SK-N-SH (cell line): ENCODE measurements at regions not wholly inside any gene's neighbourhood (a gene's known extent, or its start where the extent isn't known, plus 50 kb on each side); places are given as distances from the start of the nearest gene placed in this dataset.

Experiments used
- CTCF ChIA-PET: fragments of 300-600, 350-600 bp; formaldehyde crosslinking; extraction: SDS; loops from one replicate; lab custom pipeline; 2021; lab: Yijun Ruan, JAX
- POLR2A ChIA-PET: fragments of 350-600 bp; sonication (Branson Sonifier 250); formaldehyde crosslinking; extraction: SDS; loops from one replicate; lab custom pipeline; 2020; ENCODE audit warnings: antibody characterized with exemption, inconsistent platforms; lab: Yijun Ruan, JAX
- DNase-seq: peaks from one replicate; pipeline ENCODE4 v3.0.0; 2012
- H2AFZ ChIP-seq: fragments of 200-600 bp; sonication (generic); 2 replicates; pipeline ENCODE4 v1.8.1; 2016; ENCODE audit warnings: antibody characterized with exemption, mild to moderate bottlenecking, low read depth
- H3F3A ChIP-seq: fragments of 200-600 bp; sonication (generic); replicated peaks from 2 replicates; pipeline ENCODE3; 2016; ENCODE audit warnings: antibody characterized with exemption, mild to moderate bottlenecking; ENCODE audit not compliant: insufficient read depth
- H3K27ac ChIP-seq, 2 experiments: fragments of 200-500 bp in 1 of 2; fragments of 200-600 bp in 1 of 2; sonication (Bioruptor generic) in 1 of 2; sonication (generic), shearing (Covaris generic) in 1 of 2; 2 replicates each; pipeline versions ENCODE4 v1.5.1 to v1.6.1; 2014 to 2016; ENCODE audit warnings: low read depth in 2 of 2, inconsistent platforms in 1 of 2, low read length in 1 of 2, mild to moderate bottlenecking in 1 of 2, mixed read lengths in 1 of 2
- H3K27me3 ChIP-seq: fragments of 200-600 bp; sonication (generic), shearing (Covaris generic); 2 replicates; pipeline ENCODE4 v1.6.1; 2016; ENCODE audit warnings: mixed run types; ENCODE audit not compliant: insufficient read depth
- H3K36me3 ChIP-seq, 2 experiments: fragments of 200-500 bp in 1 of 2; fragments of 200-600 bp in 1 of 2; sonication (Bioruptor generic) in 1 of 2; sonication (generic) in 1 of 2; replicated peaks in 1 of 2; 2 replicates each; pipeline versions ENCODE3 to v1.5.1; 2014 to 2016; ENCODE audit warnings: low read length in 1 of 2, mild to moderate bottlenecking in 1 of 2; ENCODE audit not compliant: insufficient read depth in 2 of 2, control insufficient read depth in 1 of 2
- H3K4me1 ChIP-seq, 2 experiments: fragments of 200-500 bp in 1 of 2; fragments of 200-600 bp in 1 of 2; sonication (Bioruptor generic) in 1 of 2; sonication (generic), shearing (Covaris generic) in 1 of 2; 2 replicates each; pipeline versions ENCODE4 v1.5.1 to v1.6.1; 2014 to 2016; ENCODE audit warnings: low read depth in 1 of 2, low read length in 1 of 2, mixed run types in 1 of 2; ENCODE audit not compliant: insufficient read depth in 2 of 2, control insufficient read depth in 1 of 2
- H3K4me2 ChIP-seq: fragments of 200-600 bp; sonication (generic), shearing (Covaris generic); 2 replicates; pipeline ENCODE4 v1.6.1; 2017; ENCODE audit warnings: mixed run types
- H3K4me3 ChIP-seq, 2 experiments: fragments of 200-500 bp in 1 of 2; fragments of 200-600 bp in 1 of 2; sonication (Bioruptor generic) in 1 of 2; sonication (generic), shearing (Covaris generic) in 1 of 2; 2 replicates each; pipeline versions ENCODE4 v1.5.1 to v1.8.1; 2014 to 2016; ENCODE audit warnings: low read depth in 2 of 2, inconsistent platforms in 1 of 2, low read length in 1 of 2, mild to moderate bottlenecking in 1 of 2, mixed read lengths in 1 of 2, moderate library complexity in 1 of 2
- H3K79me2 ChIP-seq: fragments of 200-600 bp; sonication (generic); 2 replicates; pipeline ENCODE4 v1.8.1; 2017; ENCODE audit warnings: mild to moderate bottlenecking; ENCODE audit not compliant: insufficient read depth
- H3K9ac ChIP-seq: fragments of 200-600 bp; sonication (generic); 2 replicates; pipeline ENCODE4 v1.6.1; 2017; ENCODE audit warnings: mixed run types
- H3K9me2 ChIP-seq: fragments of 200-600 bp; sonication (generic); 2 replicates; pipeline ENCODE4 v1.6.1; 2017; ENCODE audit warnings: mixed run types
- H3K9me3 ChIP-seq: fragments of 200-600 bp; sonication (generic); 2 replicates; pipeline ENCODE4 v1.6.1; 2017; ENCODE audit warnings: mixed run types, mild to moderate bottlenecking, moderate library complexity
- H4K20me1 ChIP-seq: fragments of 200-600 bp; sonication (generic); 2 replicates; pipeline ENCODE4 v1.6.1; 2017; ENCODE audit warnings: mild to moderate bottlenecking, mixed run types; ENCODE audit not compliant: insufficient read depth
- CHD2 ChIP-seq: fragments of 150-350 bp; IDR thresholded peaks from 2 replicates; pipeline ENCODE4 v1.6.1; 2018; ENCODE audit warnings: low read length; ENCODE audit not compliant: partially characterized antibody
- ELF1 ChIP-seq: IDR thresholded peaks from 2 replicates; pipeline ENCODE4 v1.4.0; 2012
- EZH2phosphoT487 ChIP-seq: fragments of 200-600 bp; sonication (generic); IDR thresholded peaks from 2 replicates; pipeline ENCODE4 v1.6.1; 2017; ENCODE audit warnings: low read depth, mixed run types, mild to moderate bottlenecking, antibody characterized with exemption, moderate library complexity, borderline replicate concordance
- GABPA ChIP-seq: IDR thresholded peaks from 2 replicates; pipeline ENCODE4 v1.4.0; 2012; ENCODE audit warnings: low read depth, mild to moderate bottlenecking
- JUND ChIP-seq: IDR thresholded peaks from 2 replicates; pipeline ENCODE4 v1.4.0; 2012
- MEF2A ChIP-seq: IDR thresholded peaks from 2 replicates; pipeline ENCODE4 v1.4.0; 2012; ENCODE audit warnings: low read depth, borderline replicate concordance
- MXI1 ChIP-seq: IDR thresholded peaks from 2 replicates; pipeline ENCODE4 v1.6.1; 2012; ENCODE audit warnings: mild to moderate bottlenecking, low read depth, low read length, improper control_type of control experiment
- NFIC ChIP-seq: IDR thresholded peaks from 2 replicates; pipeline ENCODE4 v1.4.0; 2012; ENCODE audit warnings: borderline replicate concordance
- NRF1 ChIP-seq: IDR thresholded peaks from 2 replicates; pipeline ENCODE4 v1.6.1; 2012; ENCODE audit warnings: low read depth, mild to moderate bottlenecking, low read length
- RAD21 ChIP-seq: IDR thresholded peaks from 2 replicates; pipeline ENCODE4 v1.6.1; 2012; ENCODE audit warnings: mild to moderate bottlenecking, low read length
- RCOR1 ChIP-seq: fragments of 150-350 bp; IDR thresholded peaks from 2 replicates; pipeline ENCODE4 v1.6.1; 2017; ENCODE audit warnings: antibody characterized with exemption, low read length
- RFX5 ChIP-seq: IDR thresholded peaks from 2 replicates; pipeline ENCODE4 v1.6.1; 2012; ENCODE audit warnings: mild to moderate bottlenecking, improper control_type of control experiment, low read length
- TCF12 ChIP-seq: IDR thresholded peaks from 2 replicates; pipeline ENCODE4 v1.4.0; 2012
- TEAD4 ChIP-seq: IDR thresholded peaks from 2 replicates; pipeline ENCODE4 v1.4.0; 2012; ENCODE audit warnings: mild to moderate bottlenecking, borderline replicate concordance; ENCODE audit not compliant: insufficient read depth
- WGBS: methylation state at CpG from one replicate; pipeline ENCODE4 v1.1.6; 2017; ENCODE audit warnings: low lambda C conversion rate; 5-methylcytosine and 5-hydroxymethylcytosine counted together
- TF ChIP-seq, protein P1 (sequence below): IDR thresholded peaks from 2 replicates; pipeline ENCODE4 v1.6.1; 2012; ENCODE audit warnings: mild to moderate bottlenecking, low read depth, low read length, moderate library complexity
- TF ChIP-seq, protein P2 (sequence below): fragments of 200-600 bp; sonication (generic); IDR thresholded peaks from 2 replicates; pipeline ENCODE4 v1.6.1; 2017; ENCODE audit warnings: antibody characterized with exemption, mild to moderate bottlenecking, moderate library complexity
- TF ChIP-seq, protein P3 (sequence below): IDR thresholded peaks from 2 replicates; pipeline ENCODE4 v1.4.0; 2012; ENCODE audit warnings: low read depth
- TF ChIP-seq, protein P4 (sequence below): fragments of 150-350 bp; IDR thresholded peaks from 2 replicates; pipeline ENCODE4 v1.6.1; 2016; ENCODE audit warnings: mild to moderate bottlenecking, low read depth, low read length

DNA sequence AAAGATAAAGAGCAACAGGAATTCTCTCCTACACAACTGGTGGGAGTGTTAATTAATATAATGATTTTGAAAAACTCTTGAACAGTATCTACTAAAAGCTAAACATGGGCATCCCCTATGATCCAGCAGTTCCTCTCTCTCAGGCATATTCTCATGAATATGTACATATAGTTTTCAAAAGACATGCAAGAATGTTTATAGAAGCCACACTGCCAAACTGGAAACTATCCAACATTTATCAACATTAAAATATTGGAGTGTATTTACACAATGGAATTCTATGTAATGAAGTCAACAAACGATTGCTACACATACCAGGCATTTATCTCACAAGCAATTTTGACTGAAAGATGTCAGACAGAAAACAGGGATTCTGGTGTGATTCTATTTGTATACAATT is 404.5 kb upstream of the ANKRD30A start:
- no peaks in the 10 kb centered on the region for H3K79me2 ChIP-seq
- no peaks in the 10 kb centered on the region for H3K27me3 ChIP-seq
- H4K20me1 ChIP-seq: no peaks in the 10 kb centered on the region
- H3K4me3 ChIP-seq: no peak overlapping the region
- DNase-seq: no peak
- no peak overlapping the region for H3K9ac ChIP-seq
- no peaks in the 10 kb centered on the region for H3K36me3 ChIP-seq
- H3F3A ChIP-seq: peaks cover 6% of the 10 kb centered on the region
- WGBS: 53% methylated on average over 1 of the region's 1 CpG
- TF ChIP-seq TCF12 (no peak), ELF1 (no peak), JUND (no peak), CHD2 (no peak), EZH2phosphoT487 (no peak)
- TF ChIP-seq, protein P1, sequence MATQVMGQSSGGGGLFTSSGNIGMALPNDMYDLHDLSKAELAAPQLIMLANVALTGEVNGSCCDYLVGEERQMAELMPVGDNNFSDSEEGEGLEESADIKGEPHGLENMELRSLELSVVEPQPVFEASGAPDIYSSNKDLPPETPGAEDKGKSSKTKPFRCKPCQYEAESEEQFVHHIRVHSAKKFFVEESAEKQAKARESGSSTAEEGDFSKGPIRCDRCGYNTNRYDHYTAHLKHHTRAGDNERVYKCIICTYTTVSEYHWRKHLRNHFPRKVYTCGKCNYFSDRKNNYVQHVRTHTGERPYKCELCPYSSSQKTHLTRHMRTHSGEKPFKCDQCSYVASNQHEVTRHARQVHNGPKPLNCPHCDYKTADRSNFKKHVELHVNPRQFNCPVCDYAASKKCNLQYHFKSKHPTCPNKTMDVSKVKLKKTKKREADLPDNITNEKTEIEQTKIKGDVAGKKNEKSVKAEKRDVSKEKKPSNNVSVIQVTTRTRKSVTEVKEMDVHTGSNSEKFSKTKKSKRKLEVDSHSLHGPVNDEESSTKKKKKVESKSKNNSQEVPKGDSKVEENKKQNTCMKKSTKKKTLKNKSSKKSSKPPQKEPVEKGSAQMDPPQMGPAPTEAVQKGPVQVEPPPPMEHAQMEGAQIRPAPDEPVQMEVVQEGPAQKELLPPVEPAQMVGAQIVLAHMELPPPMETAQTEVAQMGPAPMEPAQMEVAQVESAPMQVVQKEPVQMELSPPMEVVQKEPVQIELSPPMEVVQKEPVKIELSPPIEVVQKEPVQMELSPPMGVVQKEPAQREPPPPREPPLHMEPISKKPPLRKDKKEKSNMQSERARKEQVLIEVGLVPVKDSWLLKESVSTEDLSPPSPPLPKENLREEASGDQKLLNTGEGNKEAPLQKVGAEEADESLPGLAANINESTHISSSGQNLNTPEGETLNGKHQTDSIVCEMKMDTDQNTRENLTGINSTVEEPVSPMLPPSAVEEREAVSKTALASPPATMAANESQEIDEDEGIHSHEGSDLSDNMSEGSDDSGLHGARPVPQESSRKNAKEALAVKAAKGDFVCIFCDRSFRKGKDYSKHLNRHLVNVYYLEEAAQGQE: no peak
- TF ChIP-seq, protein P2, sequence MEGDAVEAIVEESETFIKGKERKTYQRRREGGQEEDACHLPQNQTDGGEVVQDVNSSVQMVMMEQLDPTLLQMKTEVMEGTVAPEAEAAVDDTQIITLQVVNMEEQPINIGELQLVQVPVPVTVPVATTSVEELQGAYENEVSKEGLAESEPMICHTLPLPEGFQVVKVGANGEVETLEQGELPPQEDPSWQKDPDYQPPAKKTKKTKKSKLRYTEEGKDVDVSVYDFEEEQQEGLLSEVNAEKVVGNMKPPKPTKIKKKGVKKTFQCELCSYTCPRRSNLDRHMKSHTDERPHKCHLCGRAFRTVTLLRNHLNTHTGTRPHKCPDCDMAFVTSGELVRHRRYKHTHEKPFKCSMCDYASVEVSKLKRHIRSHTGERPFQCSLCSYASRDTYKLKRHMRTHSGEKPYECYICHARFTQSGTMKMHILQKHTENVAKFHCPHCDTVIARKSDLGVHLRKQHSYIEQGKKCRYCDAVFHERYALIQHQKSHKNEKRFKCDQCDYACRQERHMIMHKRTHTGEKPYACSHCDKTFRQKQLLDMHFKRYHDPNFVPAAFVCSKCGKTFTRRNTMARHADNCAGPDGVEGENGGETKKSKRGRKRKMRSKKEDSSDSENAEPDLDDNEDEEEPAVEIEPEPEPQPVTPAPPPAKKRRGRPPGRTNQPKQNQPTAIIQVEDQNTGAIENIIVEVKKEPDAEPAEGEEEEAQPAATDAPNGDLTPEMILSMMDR: no peak
- CTCF ChIA-PET: no interaction called here
- H3K9me3 ChIP-seq: no peaks in the 10 kb centered on the region
- H3K4me1 ChIP-seq: peaks cover 5 to 21% of the 10 kb centered on the region in 2 experiments; a peak in 2 of 4 replicates
- no peak overlapping the region for H2AFZ ChIP-seq
- no peak overlapping the region for H3K27ac ChIP-seq
- no peak overlapping the region for H3K4me2 ChIP-seq
- POLR2A ChIA-PET: no interaction called here
- no peaks in the 10 kb centered on the region for H3K9me2 ChIP-seq

DNA sequence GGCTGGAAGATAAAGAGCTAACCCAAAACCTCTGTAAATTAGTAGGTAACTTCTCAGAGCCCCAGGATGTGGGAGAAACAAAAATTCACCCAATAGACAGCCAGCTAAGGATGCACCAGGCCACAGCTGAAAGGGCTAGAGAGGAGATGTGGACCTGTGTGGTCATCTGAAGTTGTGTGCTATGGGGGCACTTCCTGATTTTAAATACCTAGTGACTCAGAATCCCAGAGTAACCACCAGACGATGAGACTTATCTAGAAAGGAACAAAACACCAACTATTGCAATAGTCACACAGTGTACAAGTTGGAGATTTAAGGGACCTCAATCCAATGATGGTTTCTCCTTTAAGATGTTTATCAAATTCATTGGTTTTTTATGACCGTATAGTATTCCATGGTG is 408.3 kb upstream of the ANKRD30A start:
- Histone ChIP-seq H3K9ac (no peak overlapping the region), H3K36me3 (no peaks in the 10 kb centered on the region)
- TF ChIP-seq NRF1 (no peak), GABPA (no peak), NFIC (no peak), RAD21 (no peak), RCOR1 (no peak), MXI1 (no peak), TEAD4 (no peak), RFX5 (no peak), MEF2A (no peak), CHD2 (no peak)
- TF ChIP-seq, protein P3, sequence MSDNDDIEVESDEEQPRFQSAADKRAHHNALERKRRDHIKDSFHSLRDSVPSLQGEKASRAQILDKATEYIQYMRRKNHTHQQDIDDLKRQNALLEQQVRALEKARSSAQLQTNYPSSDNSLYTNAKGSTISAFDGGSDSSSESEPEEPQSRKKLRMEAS: no peak
- TF ChIP-seq, protein P4, sequence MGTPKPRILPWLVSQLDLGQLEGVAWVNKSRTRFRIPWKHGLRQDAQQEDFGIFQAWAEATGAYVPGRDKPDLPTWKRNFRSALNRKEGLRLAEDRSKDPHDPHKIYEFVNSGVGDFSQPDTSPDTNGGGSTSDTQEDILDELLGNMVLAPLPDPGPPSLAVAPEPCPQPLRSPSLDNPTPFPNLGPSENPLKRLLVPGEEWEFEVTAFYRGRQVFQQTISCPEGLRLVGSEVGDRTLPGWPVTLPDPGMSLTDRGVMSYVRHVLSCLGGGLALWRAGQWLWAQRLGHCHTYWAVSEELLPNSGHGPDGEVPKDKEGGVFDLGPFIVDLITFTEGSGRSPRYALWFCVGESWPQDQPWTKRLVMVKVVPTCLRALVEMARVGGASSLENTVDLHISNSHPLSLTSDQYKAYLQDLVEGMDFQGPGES: no peak
- TF ChIP-seq, all 33 proteins: peak for 0
- no peak for DNase-seq
- no peak overlapping the region for H3K4me3 ChIP-seq
- H3K27me3 ChIP-seq: no peaks in the 10 kb centered on the region
- WGBS: 88% methylated on average over 2 of the region's 2 CpGs
- peaks cover 5 to 13% of the 10 kb centered on the region in 2 experiments; a peak in 2 of 4 replicates for H3K4me1 ChIP-seq
- H3K79me2 ChIP-seq: no peaks in the 10 kb centered on the region
- H3K4me2 ChIP-seq: no peak overlapping the region
- no peaks in the 10 kb centered on the region for H3K9me3 ChIP-seq
- H2AFZ ChIP-seq: no peak overlapping the region
- CTCF ChIA-PET: no interaction called here
- H3F3A ChIP-seq: no peaks in the 10 kb centered on the region
- H4K20me1 ChIP-seq: no peaks in the 10 kb centered on the region
- H3K27ac ChIP-seq: no peak overlapping the region
- H3K9me2 ChIP-seq: no peaks in the 10 kb centered on the region
- POLR2A ChIA-PET: no interaction called here
